Caco-2 (cell line): ENCODE measurements at regions not wholly inside any gene's neighbourhood (a gene's known extent, or its start where the extent isn't known, plus 50 kb on each side); places are given as distances from the start of the nearest gene placed in this dataset.

Source experiments
- BruUV-seq: library from RNA; stranded (reverse); fragments of 400-500 nt; replicated peaks from 2 replicates; lab custom pipeline; 2021; lab: Mats Ljungman, UMichigan
- CTCF ChIA-PET: fragments of 300-600 bp; sonication (Branson Sonifier 250); formaldehyde crosslinking; loops from one replicate; lab custom pipeline; 2022; ENCODE audit warnings: antibody characterized with exemption; lab: Charles Lee
- POLR2A ChIA-PET: fragments of 300-600 bp; sonication (Branson Sonifier 250); formaldehyde crosslinking; loops from one replicate; lab custom pipeline; 2022; ENCODE audit warnings: antibody characterized with exemption; lab: Charles Lee
- DNase-seq, 2 experiments: peaks; one replicate each; pipeline versions ENCODE4 v3.0.0 to v3.0.0-alpha.2; 2020 to 2022
- H3K27me3 ChIP-seq: replicated peaks from 2 replicates; pipeline ENCODE4 v1.6.0; 2011; ENCODE audit warnings: low read length; ENCODE audit not compliant: control insufficient read depth, insufficient read depth
- H3K36me3 ChIP-seq: 2 replicates; pipeline ENCODE4 v1.5.1; 2011; ENCODE audit warnings: low read length; ENCODE audit not compliant: control insufficient read depth, insufficient read depth
- H3K4me1 ChIP-seq: fragments of 250-450 bp; sonication (Bioruptor Pico); 2 replicates; pipeline ENCODE4 v1.5.1; 2020; ENCODE audit warnings: mild to moderate bottlenecking
- H3K4me3 ChIP-seq: 2 replicates; pipeline ENCODE4 v1.5.1; 2011; ENCODE audit warnings: low read depth, mild to moderate bottlenecking, control low read depth, low read length
- H3K9me3 ChIP-seq: fragments of 250-450 bp; sonication (Bioruptor Pico); 2 replicates; pipeline ENCODE4 v1.5.1; 2020; ENCODE audit warnings: mild to moderate bottlenecking, moderate library complexity
- H3K27ac Mint-ChIP-seq: one replicate; pipeline ENCODE4 v1.8.0; 2022; ENCODE audit warnings: mixed read lengths; ENCODE audit not compliant: unreplicated experiment
- H3K27me3 Mint-ChIP-seq: one replicate; pipeline ENCODE4 v1.8.0; 2022; ENCODE audit warnings: mixed read lengths; ENCODE audit not compliant: insufficient read depth, unreplicated experiment
- H3K36me3 Mint-ChIP-seq: one replicate; pipeline ENCODE4 v1.8.0; 2022; ENCODE audit warnings: mild to moderate bottlenecking, mixed read lengths; ENCODE audit not compliant: insufficient read depth, unreplicated experiment
- H3K4me1 Mint-ChIP-seq: one replicate; pipeline ENCODE4 v1.8.0; 2022; ENCODE audit warnings: low read depth, mixed read lengths; ENCODE audit not compliant: unreplicated experiment
- H3K4me3 Mint-ChIP-seq: one replicate; pipeline ENCODE4 v1.8.0; 2022; ENCODE audit warnings: mild to moderate bottlenecking, moderate library complexity, mixed read lengths; ENCODE audit not compliant: unreplicated experiment
- H3K9me3 Mint-ChIP-seq: one replicate; pipeline ENCODE4 v1.8.0; 2022; ENCODE audit warnings: mixed read lengths; ENCODE audit not compliant: unreplicated experiment
- CTCF ChIP-seq, 2 experiments: fragments of 200-600 bp in 1 of 2; IDR thresholded peaks; 1 replicate in 1 of 2; 2 replicates in 1 of 2; pipeline versions ENCODE4 v1.5.1 to v1.8.0; 2011 to 2022; ENCODE audit warnings: antibody characterized with exemption in 1 of 2, control low read depth in 1 of 2, inconsistent platforms in 1 of 2, low read depth in 1 of 2, low read length in 1 of 2, mild to moderate bottlenecking in 1 of 2, moderate library complexity in 1 of 2; ENCODE audit not compliant: insufficient read depth in 1 of 2, severe bottlenecking in 1 of 2, unreplicated experiment in 1 of 2
- intact Hi-C: fragments of 100-400 bp; cut with micrococcal nuclease; formaldehyde crosslinking; loops from one replicate; pipeline ENCODE4 v1.10.0; 2022; ENCODE audit not compliant: unreplicated experiment

GRCh38 chr2:42987112-42987922, 194.9 kb upstream of the HAAO start:
- H3K27me3 ChIP-seq, result no peaks in the 10 kb centered on the region
- Mint-ChIP-seq H3K27ac (peak overlapping the region; percentile 21), H3K4me3 (no peak overlapping the region), H3K9me3 (peaks cover 19% of the 10 kb centered on the region), H3K36me3 (peaks cover 22% of the 10 kb centered on the region), H3K4me1 (peaks cover 30% of the 10 kb centered on the region), H3K27me3 (no peaks in the 10 kb centered on the region)
- no peak overlapping the region for H3K4me3 ChIP-seq
- H3K36me3 ChIP-seq, result 0 out of 2 replicates have a peak, but pooled peaks cover 1% of the 10 kb centered on the region
- POLR2A ChIA-PET, result no interaction called here
- BruUV-seq, result no TSS peak
- peaks cover 3% of the 10 kb centered on the region; the same call in 1 of the 2 replicates for H3K9me3 ChIP-seq
- DNase-seq, result peak; percentile 50 to 54
- no peak for TF ChIP-seq CTCF (IDR thresholded peaks at IDR 0.05; ENCODE audit: insufficient read depth in 1 of 2, low read depth in 1 of 2, low read length in 1 of 2, severe bottlenecking in 1 of 2, unreplicated experiment in 1 of 2)
- CTCF ChIA-PET, result interaction anchor here (0.6 to 1.3 kb wide), 4 partner anchors 18 to 176 kb away, joined by 3 to 4 read pairs (median 3); no protein-coding TSS in a partner anchor
- intact Hi-C loops, result no loop called here
- peaks cover 34% of the 10 kb centered on the region for H3K4me1 ChIP-seq

GRCh38 chr2:42984617-42985016, 192.2 kb upstream of the HAAO start:
- CTCF ChIA-PET, result no interaction called here
- H3K27ac Mint-ChIP-seq, result peak overlapping the region; percentile 5
- no peaks in the 10 kb centered on the region for H3K27me3 Mint-ChIP-seq
- TF ChIP-seq CTCF (IDR thresholded peaks at IDR 0.05; ENCODE audit: insufficient read depth in 1 of 2, low read depth in 1 of 2, low read length in 1 of 2, severe bottlenecking in 1 of 2, unreplicated experiment in 1 of 2), result no peak
- H3K9me3 ChIP-seq, result peaks cover 11% of the 10 kb centered on the region
- H3K4me1 ChIP-seq, result peaks cover 50% of the 10 kb centered on the region
- H3K36me3 ChIP-seq, result 0 out of 2 replicates have a peak, but pooled peaks cover 1% of the 10 kb centered on the region
- no peak overlapping the region for H3K4me3 Mint-ChIP-seq
- H3K4me1 Mint-ChIP-seq, result peaks cover 45% of the 10 kb centered on the region
- H3K4me3 ChIP-seq, result no peak overlapping the region
- no peak for DNase-seq
- intact Hi-C loops, result no loop called here
- H3K27me3 ChIP-seq, result no peaks in the 10 kb centered on the region
- peaks cover 28% of the 10 kb centered on the region for H3K36me3 Mint-ChIP-seq
- POLR2A ChIA-PET, result no interaction called here
- H3K9me3 Mint-ChIP-seq, result peaks cover 22% of the 10 kb centered on the region
- BruUV-seq, result no TSS peak

GRCh38 chr2:42984081-42984480, 191.7 kb upstream of the HAAO start:
- no peak for TF ChIP-seq CTCF (IDR thresholded peaks at IDR 0.05; ENCODE audit: insufficient read depth in 1 of 2, low read depth in 1 of 2, low read length in 1 of 2, severe bottlenecking in 1 of 2, unreplicated experiment in 1 of 2)
- peaks cover 11% of the 10 kb centered on the region for H3K9me3 ChIP-seq
- H3K4me1 ChIP-seq, result peaks cover 54% of the 10 kb centered on the region
- H3K27me3 ChIP-seq, result no peaks in the 10 kb centered on the region
- H3K9me3 Mint-ChIP-seq, result peaks cover 22% of the 10 kb centered on the region
- peaks cover 50% of the 10 kb centered on the region for H3K4me1 Mint-ChIP-seq
- no TSS peak for BruUV-seq
- H3K4me3 ChIP-seq, result no peak overlapping the region
- intact Hi-C loops, result no loop called here
- no peak overlapping the region for H3K4me3 Mint-ChIP-seq
- ChIA-PET CTCF (no interaction called here), POLR2A (no interaction called here)
- H3K36me3 ChIP-seq, result 0 out of 2 replicates have a peak, but pooled peaks cover 1% of the 10 kb centered on the region
- H3K27me3 Mint-ChIP-seq, result no peaks in the 10 kb centered on the region
- peak overlapping the region; percentile 5 for H3K27ac Mint-ChIP-seq
- H3K36me3 Mint-ChIP-seq, result peaks cover 26% of the 10 kb centered on the region
- DNase-seq, result peak in 1 of 2 experiments; percentile 7
